ENCODE measurements at regions not wholly inside any gene's neighbourhood (a gene's known extent, or its start where the extent isn't known, plus 50 kb on each side); places are given as distances from the start of the nearest gene placed in this dataset.

DNA sequence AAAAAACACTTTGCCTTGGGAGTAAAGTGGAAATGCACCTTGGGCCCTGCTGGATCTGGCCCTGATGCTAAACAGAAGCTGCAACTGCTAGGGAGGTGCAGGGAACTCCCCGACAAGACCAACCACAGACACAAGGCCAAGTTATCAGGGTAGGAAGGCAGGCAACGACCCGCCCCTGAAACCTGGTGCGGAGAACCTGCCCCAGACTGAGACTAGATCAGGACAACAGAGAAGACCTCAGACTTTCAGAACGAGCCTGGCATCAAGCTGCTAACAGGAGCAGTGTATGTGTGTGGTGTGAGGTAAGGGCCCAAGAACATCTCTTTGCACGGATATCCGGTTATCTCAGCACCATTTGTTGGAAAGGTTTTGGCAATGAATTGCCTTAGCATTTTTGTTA is 233.7 kb upstream of the RTL1 start:
- no peaks in the 10 kb centered on the region for H3K79me2 ChIP-seq (ENCODE audit: control insufficient read depth, insufficient read depth, low read length)
- H3K9ac ChIP-seq (replicated peaks; ENCODE audit: extremely low read depth, insufficient read depth, low read length), result no peak overlapping the region
- no peak for FAIRE-seq
- no peak for DNase-seq (ENCODE audit: low read depth, low spot score)
- dilution Hi-C loops (cut with MboI; ENCODE audit: extremely low pct_ligation_motif_present, low sequenced_read_pairs) (no loop called here), intact Hi-C loops (cut with micrococcal nuclease) (no loop called here)
- H3K4me2 ChIP-seq (ENCODE audit: insufficient read depth, low read length), result no peak overlapping the region
- H3K27me3 ChIP-seq (ENCODE audit: control insufficient read depth in 2 of 2, insufficient read depth in 2 of 2, low read length in 2 of 2), result no peaks in the 10 kb centered on the region
- TF ChIP-seq FOS (IDR thresholded peaks at IDR 0.05; ENCODE audit: borderline replicate concordance, insufficient read depth, low read length), result no peak
- TF ChIP-seq, protein P1, sequence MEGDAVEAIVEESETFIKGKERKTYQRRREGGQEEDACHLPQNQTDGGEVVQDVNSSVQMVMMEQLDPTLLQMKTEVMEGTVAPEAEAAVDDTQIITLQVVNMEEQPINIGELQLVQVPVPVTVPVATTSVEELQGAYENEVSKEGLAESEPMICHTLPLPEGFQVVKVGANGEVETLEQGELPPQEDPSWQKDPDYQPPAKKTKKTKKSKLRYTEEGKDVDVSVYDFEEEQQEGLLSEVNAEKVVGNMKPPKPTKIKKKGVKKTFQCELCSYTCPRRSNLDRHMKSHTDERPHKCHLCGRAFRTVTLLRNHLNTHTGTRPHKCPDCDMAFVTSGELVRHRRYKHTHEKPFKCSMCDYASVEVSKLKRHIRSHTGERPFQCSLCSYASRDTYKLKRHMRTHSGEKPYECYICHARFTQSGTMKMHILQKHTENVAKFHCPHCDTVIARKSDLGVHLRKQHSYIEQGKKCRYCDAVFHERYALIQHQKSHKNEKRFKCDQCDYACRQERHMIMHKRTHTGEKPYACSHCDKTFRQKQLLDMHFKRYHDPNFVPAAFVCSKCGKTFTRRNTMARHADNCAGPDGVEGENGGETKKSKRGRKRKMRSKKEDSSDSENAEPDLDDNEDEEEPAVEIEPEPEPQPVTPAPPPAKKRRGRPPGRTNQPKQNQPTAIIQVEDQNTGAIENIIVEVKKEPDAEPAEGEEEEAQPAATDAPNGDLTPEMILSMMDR (IDR thresholded peaks at IDR 0.05; ENCODE audit: extremely low read depth in 1 of 2, insufficient read depth in 1 of 2, low read depth in 1 of 2, low read length in 2 of 2), result no peak
- TF ChIP-seq MYC (IDR thresholded peaks at IDR 0.05; ENCODE audit: low read depth, low read length), result no peak
- TF ChIP-seq, protein P2, sequence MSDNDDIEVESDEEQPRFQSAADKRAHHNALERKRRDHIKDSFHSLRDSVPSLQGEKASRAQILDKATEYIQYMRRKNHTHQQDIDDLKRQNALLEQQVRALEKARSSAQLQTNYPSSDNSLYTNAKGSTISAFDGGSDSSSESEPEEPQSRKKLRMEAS (IDR thresholded peaks at IDR 0.05; ENCODE audit: insufficient read depth, insufficient read length), result no peak
- no peak for TF ChIP-seq EZH2 (IDR thresholded peaks at IDR 0.05; ENCODE audit: borderline replicate concordance, low read depth, low read length, severe bottlenecking)
- no peak for TF ChIP-seq GATA2 (IDR thresholded peaks at IDR 0.05; ENCODE audit: insufficient read depth, insufficient read length, low read depth, low read length)
- TF ChIP-seq JUN (IDR thresholded peaks at IDR 0.05; ENCODE audit: borderline replicate concordance, insufficient read depth, insufficient read length, low read depth), result no peak
- no peak for TF ChIP-seq POLR2AphosphoS5 (IDR thresholded peaks at IDR 0.05; ENCODE audit: insufficient read depth, low read depth, low read length)
- TF ChIP-seq POLR2A (IDR thresholded peaks at IDR 0.05; ENCODE audit: low read depth, low read length), result no peak
- peaks cover 14% of the 10 kb centered on the region for H3K4me1 ChIP-seq (ENCODE audit: control insufficient read depth, extremely low read depth, insufficient read depth, low read length)
- H3K36me3 ChIP-seq (ENCODE audit: control insufficient read depth in 2 of 2, extremely low read depth in 1 of 2, insufficient read depth in 2 of 2, low read length in 2 of 2), result no peaks in the 10 kb centered on the region
- BruUV-seq (replicated peaks), result no TSS peak
- no peaks in the 10 kb centered on the region for H4K20me1 ChIP-seq (replicated peaks; ENCODE audit: control insufficient read depth, extremely low read depth, insufficient read depth, low read length)
- H3K27ac ChIP-seq (ENCODE audit: insufficient read depth, low read depth, low read length), result no peak overlapping the region
- ChIA-PET POLR2A (no interaction called here), CTCF (interaction anchor here (1.0 to 1.6 kb wide), 4 partner anchors 11 to 98 kb away, joined by 3 to 4 read pairs (median 4); no protein-coding TSS in a partner anchor)
- no peaks in the 10 kb centered on the region for H3K9me1 ChIP-seq (replicated peaks; ENCODE audit: control insufficient read depth, extremely low read depth, insufficient read depth, low read length)
- no peak overlapping the region for H2AFZ ChIP-seq (ENCODE audit: low read depth, low read length)
- no peaks in the 10 kb centered on the region for H3K9me3 ChIP-seq (replicated peaks; ENCODE audit: control insufficient read depth, insufficient read depth, low read length)
- no peak overlapping the region for H3K4me3 ChIP-seq (replicated peaks in 1 of 3; ENCODE audit: insufficient read depth in 1 of 3, low read depth in 1 of 3, low read length in 3 of 3)

Data from endothelial cell of umbilical vein (primary cell).